Esophagus (tissue), 2 donors: ENCODE measurements at regions not wholly inside any gene's neighbourhood (a gene's known extent, or its start where the extent isn't known, plus 50 kb on each side); places are given as distances from the start of the nearest gene placed in this dataset.

Experiments
- H3K27ac ChIP-seq, 2 donors: one replicate each; pipeline ENCODE4 v1.5.1; 2013; ENCODE audit warnings: low read depth in 2 of 2, mild to moderate bottlenecking in 2 of 2, inconsistent platforms in 1 of 2, low read length in 1 of 2, moderate library complexity in 1 of 2
- H3K27me3 ChIP-seq, 2 donors: one replicate each; pipeline ENCODE4 v1.6.1; 2013; ENCODE audit warnings: low read length in 2 of 2, control low read depth in 1 of 2, mild to moderate bottlenecking in 1 of 2; ENCODE audit not compliant: insufficient read depth in 2 of 2, control insufficient read depth in 1 of 2
- H3K36me3 ChIP-seq, 2 donors: one replicate each; pipeline ENCODE4 v1.6.1; 2013; ENCODE audit warnings: low read length in 1 of 2; ENCODE audit not compliant: control insufficient read depth in 2 of 2, insufficient read depth in 2 of 2
- H3K4me1 ChIP-seq, 2 donors: one replicate each; pipeline ENCODE4 v1.6.1; 2013; ENCODE audit warnings: low read length in 1 of 2; ENCODE audit not compliant: control insufficient read depth in 2 of 2, insufficient read depth in 2 of 2
- H3K4me3 ChIP-seq, 2 donors: one replicate each; pipeline ENCODE4 v1.5.1; 2013; ENCODE audit warnings: low read length in 2 of 2, mild to moderate bottlenecking in 2 of 2, low read depth in 1 of 2, moderate library complexity in 1 of 2
- H3K9me3 ChIP-seq, 2 donors: one replicate each; pipeline ENCODE4 v1.6.1; 2013; ENCODE audit warnings: mild to moderate bottlenecking in 2 of 2, low read depth in 1 of 2, low read length in 1 of 2, moderate library complexity in 1 of 2; ENCODE audit not compliant: control insufficient read depth in 2 of 2, insufficient read depth in 1 of 2
- WGBS, 2 donors: extraction: QIAGEN DNeasy Blood & Tissue Kit; methylation state at CpG; one replicate each; pipeline ENCODE4 v1.1.7; 2013; 5-methylcytosine and 5-hydroxymethylcytosine counted together
- donor health status: healthy with polysubstance abuse.
- donor health status: Bipolar disorder and iron deficiency.

DNA sequence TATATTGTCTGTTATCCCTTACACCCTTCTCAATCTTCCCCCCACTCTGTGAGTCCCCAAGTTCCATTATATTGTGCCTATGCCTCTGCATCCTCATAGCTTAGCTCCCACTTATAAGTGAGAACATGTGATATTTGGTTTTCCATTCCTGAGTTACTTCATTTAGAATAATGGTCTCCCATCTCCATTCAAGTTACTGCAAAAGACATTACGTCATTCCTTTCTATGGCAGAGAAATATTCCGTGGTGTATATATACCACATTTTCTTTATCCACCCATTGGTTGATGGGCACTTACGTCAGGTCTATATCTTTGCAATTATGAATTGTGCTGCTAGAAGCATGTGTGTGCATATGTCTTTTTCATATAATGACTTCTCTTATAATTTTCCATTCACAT, 54.8 kb upstream of the SGCD start:
- Histone ChIP-seq H3K36me3 (no peaks in the 10 kb centered on the region), H3K4me3 (no peak overlapping the region), H3K27me3 (no peaks in the 10 kb centered on the region), H3K4me1 (no peaks in the 10 kb centered on the region), H3K27ac (no peak overlapping the region), H3K9me3 (no peaks in the 10 kb centered on the region)
- 90 to 91% methylated on average over 3 of the region's 3 CpGs for WGBS, 2 donors

DNA sequence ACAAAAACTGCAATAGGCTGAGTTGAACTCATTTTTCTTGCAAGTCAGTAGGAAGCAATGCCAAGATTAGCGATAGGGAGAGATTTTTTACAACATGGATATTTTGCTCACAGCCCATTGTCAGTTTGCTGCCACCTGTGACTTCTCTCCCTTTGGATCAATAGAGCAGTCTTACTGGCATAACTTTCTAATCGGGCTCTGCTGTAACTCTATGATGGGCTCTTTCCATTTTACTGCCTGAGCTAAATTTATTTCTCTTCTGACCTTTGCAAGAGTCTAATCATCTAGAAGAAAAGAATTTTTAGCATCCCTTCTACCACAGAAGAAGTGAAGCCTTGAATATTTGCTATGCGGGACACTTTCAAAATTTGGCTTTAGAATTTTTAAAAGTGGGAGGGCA, 53.6 kb upstream of the SGCD start:
- WGBS, 2 donors = 33 to 40% methylated on average over 3 of the region's 3 CpGs
- Histone ChIP-seq H3K36me3 (no peaks in the 10 kb centered on the region), H3K4me3 (no peak overlapping the region), H3K4me1 (no peaks in the 10 kb centered on the region), H3K27ac (no peak overlapping the region), H3K27me3 (no peaks in the 10 kb centered on the region), H3K9me3 (no peaks in the 10 kb centered on the region)

GRCh38 chr5:156274453-156274852, 52.5 kb upstream of the SGCD start:
- WGBS, 2 donors = 52 to 66% methylated on average over 1 of the region's 1 CpG
- Histone ChIP-seq H3K27ac (no peak overlapping the region), H3K27me3 (no peaks in the 10 kb centered on the region), H3K9me3 (no peaks in the 10 kb centered on the region), H3K36me3 (no peaks in the 10 kb centered on the region), H3K4me1 (no peaks in the 10 kb centered on the region), H3K4me3 (no peak overlapping the region)
